GM21390 (cell line): ENCODE measurements at regions not wholly inside any gene's neighbourhood (a gene's known extent, or its start where the extent isn't known, plus 50 kb on each side); places are given as distances from the start of the nearest gene placed in this dataset.
A peak's percentile ranks its signal among the peaks of the same experiment; 100 is the strongest.
"Not testable (repeated sequence)": the region's sequence is repeated elsewhere in the genome, so short reads cannot be mapped to it uniquely, and the experiment has no call there.

ENCODE experiments used
- ATAC-seq: cut with Tn5 transposase; IDR thresholded peaks from one replicate; pipeline ENCODE4 v1.9.1; 2021; ENCODE audit not compliant: unreplicated experiment

GRCh38 chr2:203585516-203585915 is 50.4 kb upstream of the RAPH1 start:
- ATAC-seq, result no peak

- no peak for ATAC-seq
Observed at GRCh38 chr2:203586206-203586605, 51.1 kb upstream of the RAPH1 start.

GRCh38 chr2:203586696-203587095 is 51.6 kb upstream of the RAPH1 start:
- ATAC-seq, result no peak

- ATAC-seq, result no peak
Observed at GRCh38 chr2:203590496-203590895, 55.4 kb upstream of the RAPH1 start.

- no peak for ATAC-seq
Observed at GRCh38 chr2:203591642-203592041, 56.5 kb upstream of the RAPH1 start.

- ATAC-seq, result no peak
Observed at GRCh38 chr2:203592470-203592869, 57.4 kb upstream of the RAPH1 start.

- no peak for ATAC-seq
Observed at GRCh38 chr2:203594541-203594940, 59.4 kb upstream of the RAPH1 start.

GRCh38 chr2:203596183-203596582 is 61.1 kb upstream of the RAPH1 start:
- no peak for ATAC-seq

GRCh38 chr2:203599509-203599908 is 64.4 kb upstream of the RAPH1 start:
- ATAC-seq, result peak; percentile 66

- no peak for ATAC-seq
Observed at GRCh38 chr2:203600286-203600685, 65.2 kb upstream of the RAPH1 start.

- ATAC-seq, result no peak
Observed at GRCh38 chr2:203603456-203604389, 68.6 kb upstream of the RAPH1 start.

GRCh38 chr2:203605302-203605701 is 70.2 kb upstream of the RAPH1 start:
- ATAC-seq, result no peak

- ATAC-seq, result no peak
Observed at GRCh38 chr2:203606051-203606450, 71.0 kb upstream of the RAPH1 start.

GRCh38 chr2:203610558-203610957 is 75.5 kb upstream of the RAPH1 start:
- no peak for ATAC-seq

- no peak for ATAC-seq
Observed at GRCh38 chr2:203612246-203612645, 77.1 kb upstream of the RAPH1 start.

- ATAC-seq, result no peak
Observed at GRCh38 chr2:203619267-203619878, 84.3 kb upstream of the RAPH1 start.

- no peak for ATAC-seq
Observed at GRCh38 chr2:203621981-203622515, 84.4 kb upstream of the CD28 start.

GRCh38 chr2:203623096-203623495 is 83.3 kb upstream of the CD28 start:
- no peak for ATAC-seq

- ATAC-seq, result no peak
Observed at GRCh38 chr2:203623661-203624060, 82.8 kb upstream of the CD28 start.

GRCh38 chr2:203625701-203626100 is 80.7 kb upstream of the CD28 start:
- ATAC-seq, result no peak

- ATAC-seq, result not testable (repeated sequence)
Observed at GRCh38 chr2:203626247-203626646, 80.2 kb upstream of the CD28 start.
